AG04450 (cell line): ENCODE measurements at regions not wholly inside any gene's neighbourhood (a gene's known extent, or its start where the extent isn't known, plus 50 kb on each side); places are given as distances from the start of the nearest gene placed in this dataset.
"Not testable (repeated sequence)": the region's sequence is repeated elsewhere in the genome, so short reads cannot be mapped to it uniquely, and the experiment has no call there.

Experiments used
- CTCF ChIA-PET: fragments of 300-600, 350-600 bp; formaldehyde crosslinking; extraction: SDS; loops from one replicate; lab custom pipeline; 2022; ENCODE audit warnings: antibody characterized with exemption, inconsistent platforms; lab: Charles Lee
- POLR2A ChIA-PET: fragments of 350-600 bp; formaldehyde crosslinking; extraction: SDS; loops from one replicate; lab custom pipeline; 2021; ENCODE audit warnings: antibody characterized with exemption, inconsistent platforms; lab: Yijun Ruan, JAX
- DNase-seq: peaks from one replicate; pipeline ENCODE4 v3.0.0-alpha.2; 2011; ENCODE audit warnings: low read depth, low spot score
- H3K27ac ChIP-seq: one replicate; pipeline ENCODE4 v1.5.1; 2012; ENCODE audit warnings: low read depth, low read length, control low read depth
- H3K27me3 ChIP-seq: one replicate; pipeline ENCODE4 v1.6.0; 2012; ENCODE audit warnings: low read length; ENCODE audit not compliant: control insufficient read depth, insufficient read depth
- H3K4me3 ChIP-seq: 2 replicates; pipeline ENCODE4 v1.5.1; 2011; ENCODE audit warnings: mild to moderate bottlenecking, low read depth, low read length, control low read depth
- H3K9me3 ChIP-seq: 2 replicates; pipeline ENCODE4 v1.5.1; 2012; ENCODE audit warnings: low read length; ENCODE audit not compliant: control insufficient read depth, insufficient read depth
- CTCF ChIP-seq: IDR thresholded peaks from 2 replicates; pipeline ENCODE4 v1.5.1; 2011; ENCODE audit warnings: low read depth, low read length, control low read depth, inconsistent platforms

DNA sequence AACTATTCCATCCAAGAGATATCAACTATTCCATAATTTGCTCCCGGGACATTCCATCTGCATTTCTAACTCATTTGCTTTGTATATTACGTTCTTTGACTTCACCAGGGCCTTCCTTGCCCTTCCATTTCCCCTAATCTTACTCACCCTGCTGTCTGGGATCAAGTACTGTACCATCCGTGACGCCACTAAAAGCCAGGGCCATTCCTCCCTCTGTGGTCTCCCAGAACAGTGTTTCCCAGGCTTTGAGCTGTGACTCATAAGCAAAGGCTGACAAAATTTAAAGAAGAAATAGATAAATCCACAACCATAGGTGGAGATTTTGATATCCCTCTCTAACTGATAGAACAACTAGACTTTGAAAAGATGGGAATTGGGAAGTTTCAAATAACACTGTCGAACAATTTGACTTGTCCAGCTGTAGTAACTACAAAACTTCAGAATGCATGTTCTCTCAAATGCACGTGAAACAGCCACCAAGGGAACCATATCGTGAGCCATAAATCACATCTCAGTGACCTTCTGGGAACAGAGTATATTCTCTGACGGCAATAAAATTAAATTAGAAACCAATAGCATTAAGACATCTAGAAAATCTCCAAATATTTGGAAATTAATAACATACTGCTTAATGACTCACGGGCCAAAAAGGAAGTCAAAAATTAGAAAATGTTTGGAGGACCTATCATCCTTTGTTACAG is 501.0 kb downstream of the SETD4 start:
- peak; percentile 21; the same call in 1 of the 2 replicates for TF ChIP-seq CTCF
- Histone ChIP-seq H3K4me3 (no peak overlapping the region), H3K27me3 (no peaks in the 10 kb centered on the region), H3K27ac (peak overlapping the region; percentile 80), H3K9me3 (no peaks in the 10 kb centered on the region)
- DNase-seq = peak; percentile 82
- CTCF ChIA-PET = no interaction called here
- POLR2A ChIA-PET = interaction anchor here (0.7 kb wide), 1 partner anchor 813 kb away, joined by 3 read pairs; no protein-coding TSS in a partner anchor

- no peak for DNase-seq
- H3K27ac ChIP-seq = no peak overlapping the region
- ChIA-PET CTCF (no interaction called here), POLR2A (no interaction called here)
- H3K27me3 ChIP-seq = no peaks in the 10 kb centered on the region
- no peak for TF ChIP-seq CTCF
- H3K4me3 ChIP-seq = no peak overlapping the region
- H3K9me3 ChIP-seq = no peaks in the 10 kb centered on the region
Measured at GRCh38 chr21:35556536-35556935, 503.8 kb downstream of the SETD4 start.

DNA sequence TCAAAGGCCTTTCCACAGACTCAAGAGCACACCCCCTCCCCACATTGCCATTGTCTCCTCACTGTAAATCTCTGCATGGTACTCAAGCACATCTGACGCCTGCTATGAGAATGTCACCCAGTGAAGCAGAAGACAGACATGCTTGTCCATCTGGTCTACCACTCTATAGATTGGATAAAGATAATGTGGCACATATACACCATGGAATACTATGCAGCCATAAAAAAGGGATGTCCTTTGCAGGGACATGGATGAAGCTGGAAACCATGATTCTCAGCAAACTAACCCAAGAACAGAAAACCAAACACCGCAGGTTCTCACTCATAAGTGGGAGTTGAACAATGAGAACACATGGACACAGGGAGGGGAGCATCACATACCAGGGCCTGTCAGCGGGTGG is 503.4 kb upstream of the RUNX1 start:
- H3K27me3 ChIP-seq, CTCF ChIA-PET, H3K27ac ChIP-seq, POLR2A ChIA-PET, H3K4me3 ChIP-seq, H3K9me3 ChIP-seq, DNase-seq: not testable (repeated sequence)

GRCh38 chr21:35548904-35549615 is 500.0 kb upstream of the RUNX1 start:
- no peak for DNase-seq
- POLR2A ChIA-PET = no interaction called here
- CTCF ChIA-PET = no interaction called here

More at GRCh38 chr21:35548904-35549615, 500.0 kb upstream of the RUNX1 start:
- Histone ChIP-seq H3K27me3 (no peaks in the 10 kb centered on the region), H3K27ac (no peak overlapping the region), H3K9me3 (no peaks in the 10 kb centered on the region), H3K4me3 (no peak overlapping the region)
- no peak for TF ChIP-seq CTCF
